ENCODE measurements at regions not wholly inside any gene's neighbourhood (a gene's known extent, or its start where the extent isn't known, plus 50 kb on each side); places are given as distances from the start of the nearest gene placed in this dataset.
A peak's percentile ranks its signal among the peaks of the same experiment; 100 is the strongest.

GRCh38 chr4:43993196-43993902, 455.3 kb downstream of the KCTD8 start:
- no peaks in the 10 kb centered on the region for H3K27me3 ChIP-seq (ENCODE audit: control insufficient read depth, insufficient read depth, low read length)
- H3K4me3 ChIP-seq (ENCODE audit: low read length) = no peak overlapping the region
- no peak overlapping the region for H3K27ac ChIP-seq (ENCODE audit: low read length)
- DNase-seq (ENCODE audit: low read depth, low spot score) = no peak
- no peaks in the 10 kb centered on the region for H3K36me3 ChIP-seq (ENCODE audit: control insufficient read depth, insufficient read depth, low read length)
- H3K9me3 ChIP-seq (ENCODE audit: control insufficient read depth, insufficient read depth, low read length) = no peaks in the 10 kb centered on the region
- no CpG with 5 or more reads among the region's 2 CpGs for WGBS (ENCODE audit: insufficient coverage, insufficient read length)
- no peaks in the 10 kb centered on the region for H3K4me1 ChIP-seq (ENCODE audit: control insufficient read depth, insufficient read depth, low read length)

- Histone ChIP-seq H3K36me3 (ENCODE audit: control insufficient read depth, insufficient read depth, low read length) (no peaks in the 10 kb centered on the region), H3K4me3 (ENCODE audit: low read length) (no peak overlapping the region), H3K4me1 (ENCODE audit: control insufficient read depth, insufficient read depth, low read length) (no peaks in the 10 kb centered on the region), H3K9me3 (ENCODE audit: control insufficient read depth, insufficient read depth, low read length) (no peaks in the 10 kb centered on the region), H3K27me3 (ENCODE audit: control insufficient read depth, insufficient read depth, low read length) (no peaks in the 10 kb centered on the region), H3K27ac (ENCODE audit: low read length) (no peak overlapping the region)
- no CpG with 5 or more reads among the region's 1 CpG for WGBS (ENCODE audit: insufficient coverage, insufficient read length)
- DNase-seq (ENCODE audit: low read depth, low spot score) = no peak
Measured at GRCh38 chr4:43999669-44000068, 448.9 kb downstream of the KCTD8 start.

GRCh38 chr4:44002368-44002767, 446.2 kb downstream of the KCTD8 start:
- no CpG with 5 or more reads among the region's 5 CpGs for WGBS (ENCODE audit: insufficient coverage, insufficient read length)
- no peak for DNase-seq (ENCODE audit: low read depth, low spot score)
- no peaks in the 10 kb centered on the region for H3K36me3 ChIP-seq (ENCODE audit: control insufficient read depth, insufficient read depth, low read length)
- no peaks in the 10 kb centered on the region for H3K27me3 ChIP-seq (ENCODE audit: control insufficient read depth, insufficient read depth, low read length)
- no peak overlapping the region for H3K4me3 ChIP-seq (ENCODE audit: low read length)
- no peak overlapping the region for H3K27ac ChIP-seq (ENCODE audit: low read length)
- H3K9me3 ChIP-seq (ENCODE audit: control insufficient read depth, insufficient read depth, low read length) = no peaks in the 10 kb centered on the region
- H3K4me1 ChIP-seq (ENCODE audit: control insufficient read depth, insufficient read depth, low read length) = no peaks in the 10 kb centered on the region

- no peak for DNase-seq (ENCODE audit: low read depth, low spot score)
- H3K27me3 ChIP-seq (ENCODE audit: control insufficient read depth, insufficient read depth, low read length) = no peaks in the 10 kb centered on the region
- no CpG with 5 or more reads among the region's 18 CpGs for WGBS (ENCODE audit: insufficient coverage, insufficient read length)
- no peaks in the 10 kb centered on the region for H3K9me3 ChIP-seq (ENCODE audit: control insufficient read depth, insufficient read depth, low read length)
- H3K4me3 ChIP-seq (ENCODE audit: low read length) = no peak overlapping the region
- H3K4me1 ChIP-seq (ENCODE audit: control insufficient read depth, insufficient read depth, low read length) = no peaks in the 10 kb centered on the region
- H3K27ac ChIP-seq (ENCODE audit: low read length) = no peak overlapping the region
- H3K36me3 ChIP-seq (ENCODE audit: control insufficient read depth, insufficient read depth, low read length) = no peaks in the 10 kb centered on the region
Measured at GRCh38 chr4:44016570-44017421, 431.8 kb downstream of the KCTD8 start.

GRCh38 chr4:44017422-44017739, 431.2 kb downstream of the KCTD8 start:
- no peak for DNase-seq (ENCODE audit: low read depth, low spot score)
- no peaks in the 10 kb centered on the region for H3K27me3 ChIP-seq (ENCODE audit: control insufficient read depth, insufficient read depth, low read length)
- H3K36me3 ChIP-seq (ENCODE audit: control insufficient read depth, insufficient read depth, low read length) = no peaks in the 10 kb centered on the region
- no peak overlapping the region for H3K27ac ChIP-seq (ENCODE audit: low read length)
- H3K9me3 ChIP-seq (ENCODE audit: control insufficient read depth, insufficient read depth, low read length) = no peaks in the 10 kb centered on the region
- no CpG with 5 or more reads among the region's 3 CpGs for WGBS (ENCODE audit: insufficient coverage, insufficient read length)
- no peak overlapping the region for H3K4me3 ChIP-seq (ENCODE audit: low read length)
- H3K4me1 ChIP-seq (ENCODE audit: control insufficient read depth, insufficient read depth, low read length) = no peaks in the 10 kb centered on the region

- Histone ChIP-seq H3K4me3 (ENCODE audit: low read length) (no peak overlapping the region), H3K27ac (ENCODE audit: low read length) (no peak overlapping the region), H3K4me1 (ENCODE audit: control insufficient read depth, insufficient read depth, low read length) (no peaks in the 10 kb centered on the region), H3K36me3 (ENCODE audit: control insufficient read depth, insufficient read depth, low read length) (no peaks in the 10 kb centered on the region), H3K9me3 (ENCODE audit: control insufficient read depth, insufficient read depth, low read length) (no peaks in the 10 kb centered on the region), H3K27me3 (ENCODE audit: control insufficient read depth, insufficient read depth, low read length) (no peaks in the 10 kb centered on the region)
- no CpG with 5 or more reads among the region's 1 CpG for WGBS (ENCODE audit: insufficient coverage, insufficient read length)
- DNase-seq (ENCODE audit: low read depth, low spot score) = no peak
Measured at GRCh38 chr4:44019721-44020120, 428.9 kb downstream of the KCTD8 start.

- H3K27ac ChIP-seq (ENCODE audit: low read length) = no peak overlapping the region
- WGBS (ENCODE audit: insufficient coverage, insufficient read length) = no CpG with 5 or more reads among the region's 3 CpGs
- no peaks in the 10 kb centered on the region for H3K36me3 ChIP-seq (ENCODE audit: control insufficient read depth, insufficient read depth, low read length)
- DNase-seq (ENCODE audit: low read depth, low spot score) = no peak
- H3K9me3 ChIP-seq (ENCODE audit: control insufficient read depth, insufficient read depth, low read length) = no peaks in the 10 kb centered on the region
- H3K4me1 ChIP-seq (ENCODE audit: control insufficient read depth, insufficient read depth, low read length) = no peaks in the 10 kb centered on the region
- H3K4me3 ChIP-seq (ENCODE audit: low read length) = no peak overlapping the region
- H3K27me3 ChIP-seq (ENCODE audit: control insufficient read depth, insufficient read depth, low read length) = no peaks in the 10 kb centered on the region
Measured at GRCh38 chr4:44025376-44026020, 423.1 kb downstream of the KCTD8 start.

GRCh38 chr4:44038811-44039210, 409.8 kb downstream of the KCTD8 start:
- no peak overlapping the region for H3K4me3 ChIP-seq (ENCODE audit: low read length)
- WGBS (ENCODE audit: insufficient coverage, insufficient read length) = no CpG with 5 or more reads among the region's 2 CpGs
- H3K9me3 ChIP-seq (ENCODE audit: control insufficient read depth, insufficient read depth, low read length) = no peaks in the 10 kb centered on the region
- no peak overlapping the region for H3K27ac ChIP-seq (ENCODE audit: low read length)
- DNase-seq (ENCODE audit: low read depth, low spot score) = no peak
- no peaks in the 10 kb centered on the region for H3K27me3 ChIP-seq (ENCODE audit: control insufficient read depth, insufficient read depth, low read length)
- no peaks in the 10 kb centered on the region for H3K4me1 ChIP-seq (ENCODE audit: control insufficient read depth, insufficient read depth, low read length)
- H3K36me3 ChIP-seq (ENCODE audit: control insufficient read depth, insufficient read depth, low read length) = no peaks in the 10 kb centered on the region

GRCh38 chr4:44046491-44046890, 402.1 kb downstream of the KCTD8 start:
- no peak for DNase-seq (ENCODE audit: low read depth, low spot score)

GRCh38 chr4:44056721-44057151, 391.9 kb downstream of the KCTD8 start:
- no peak overlapping the region for H3K27ac ChIP-seq (ENCODE audit: low read length)
- no CpG with 5 or more reads among the region's 6 CpGs for WGBS (ENCODE audit: insufficient coverage, insufficient read length)
- no peaks in the 10 kb centered on the region for H3K36me3 ChIP-seq (ENCODE audit: control insufficient read depth, insufficient read depth, low read length)
- peaks cover 2% of the 10 kb centered on the region; the same call in 1 of the 2 replicates for H3K4me1 ChIP-seq (ENCODE audit: control insufficient read depth, insufficient read depth, low read length)
- no peak overlapping the region for H3K4me3 ChIP-seq (ENCODE audit: low read length)
- H3K9me3 ChIP-seq (ENCODE audit: control insufficient read depth, insufficient read depth, low read length) = no peaks in the 10 kb centered on the region
- peak; percentile 93 for DNase-seq (ENCODE audit: low read depth, low spot score)
- H3K27me3 ChIP-seq (ENCODE audit: control insufficient read depth, insufficient read depth, low read length) = no peaks in the 10 kb centered on the region

More at GRCh38 chr4:44046491-44046890, 402.1 kb downstream of the KCTD8 start:
- no peaks in the 10 kb centered on the region for H3K4me1 ChIP-seq (ENCODE audit: control insufficient read depth, insufficient read depth, low read length)
- no peaks in the 10 kb centered on the region for H3K36me3 ChIP-seq (ENCODE audit: control insufficient read depth, insufficient read depth, low read length)
- H3K27ac ChIP-seq (ENCODE audit: low read length) = no peak overlapping the region
- H3K4me3 ChIP-seq (ENCODE audit: low read length) = no peak overlapping the region
- no CpG with 5 or more reads among the region's 4 CpGs for WGBS (ENCODE audit: insufficient coverage, insufficient read length)
- H3K27me3 ChIP-seq (ENCODE audit: control insufficient read depth, insufficient read depth, low read length) = no peaks in the 10 kb centered on the region
- no peaks in the 10 kb centered on the region for H3K9me3 ChIP-seq (ENCODE audit: control insufficient read depth, insufficient read depth, low read length)
